Large intestine (tissue), 3 donors: ENCODE measurements at regions not wholly inside any gene's neighbourhood (a gene's known extent, or its start where the extent isn't known, plus 50 kb on each side); places are given as distances from the start of the nearest gene placed in this dataset.

Source experiments
- DNase-seq, 2 donors: peaks; one replicate each; pipeline versions ENCODE4 v3.0.0 to v3.0.0-alpha.2; 2013
- H3K27ac ChIP-seq: one replicate; pipeline ENCODE4 v1.5.1; 2013; ENCODE audit warnings: low read length
- H3K27me3 ChIP-seq: 2 replicates; pipeline ENCODE4 v1.6.1; 2013; ENCODE audit warnings: low read length; ENCODE audit not compliant: control insufficient read depth, insufficient read depth
- H3K36me3 ChIP-seq: 2 replicates; pipeline ENCODE4 v1.6.1; 2013; ENCODE audit warnings: low read length; ENCODE audit not compliant: control insufficient read depth, insufficient read depth
- H3K4me1 ChIP-seq: one replicate; pipeline ENCODE4 v1.6.1; 2013; ENCODE audit warnings: low read length; ENCODE audit not compliant: control insufficient read depth, insufficient read depth
- H3K4me3 ChIP-seq: one replicate; pipeline ENCODE4 v1.5.1; 2013; ENCODE audit warnings: low read length
- H3K9me3 ChIP-seq: one replicate; pipeline ENCODE4 v1.6.1; 2013; ENCODE audit warnings: mild to moderate bottlenecking, low read depth, low read length, moderate library complexity; ENCODE audit not compliant: control insufficient read depth
- WGBS: methylation state at CpG from one replicate; pipeline ENCODE4 v1.1.5; 2013; ENCODE audit warnings: low lambda C conversion rate; ENCODE audit not compliant: insufficient coverage; 5-methylcytosine and 5-hydroxymethylcytosine counted together

GRCh38 chr2:30385327-30385726 lies 61.7 kb upstream of the LCLAT1 start:
- no CpG with 5 or more reads among the region's 5 CpGs for WGBS
- no peaks in the 10 kb centered on the region for H3K36me3 ChIP-seq
- H3K27me3 ChIP-seq = peaks cover 2% of the 10 kb centered on the region
- peak in 1 of 2 donors; percentile 22 for DNase-seq
- no peak overlapping the region for H3K4me3 ChIP-seq
- H3K27ac ChIP-seq = peak overlapping the region; percentile 41
- H3K9me3 ChIP-seq = no peaks in the 10 kb centered on the region
- H3K4me1 ChIP-seq = no peaks in the 10 kb centered on the region

- Histone ChIP-seq H3K9me3 (no peaks in the 10 kb centered on the region), H3K27me3 (no peaks in the 10 kb centered on the region), H3K4me1 (peaks cover 8% of the 10 kb centered on the region), H3K27ac (no peak overlapping the region), H3K36me3 (no peaks in the 10 kb centered on the region), H3K4me3 (no peak overlapping the region)
- DNase-seq = no peak
These were observed 54.9 kb upstream of the LCLAT1 start for GRCh38 chr2:30392097-30392496.

GRCh38 chr2:30393510-30393909 lies 53.5 kb upstream of the LCLAT1 start:
- H3K4me3 ChIP-seq = no peak overlapping the region
- peak overlapping the region; percentile 4 for H3K27ac ChIP-seq
- H3K4me1 ChIP-seq = peaks cover 8% of the 10 kb centered on the region
- H3K36me3 ChIP-seq = no peaks in the 10 kb centered on the region
- DNase-seq = peak; percentile 60 to 81
- no CpG with 5 or more reads among the region's 1 CpG for WGBS
- H3K27me3 ChIP-seq = no peaks in the 10 kb centered on the region
- H3K9me3 ChIP-seq = no peaks in the 10 kb centered on the region

GRCh38 chr2:30394096-30394495 lies 53.0 kb upstream of the LCLAT1 start:
- Histone ChIP-seq H3K4me1 (peaks cover 8% of the 10 kb centered on the region), H3K4me3 (no peak overlapping the region), H3K36me3 (no peaks in the 10 kb centered on the region), H3K27ac (peak overlapping the region; percentile 4), H3K9me3 (no peaks in the 10 kb centered on the region), H3K27me3 (no peaks in the 10 kb centered on the region)
- DNase-seq = no peak
- WGBS = no CpG with 5 or more reads among the region's 5 CpGs

GRCh38 chr2:30396436-30397232 lies 50.4 kb upstream of the LCLAT1 start:
- Histone ChIP-seq H3K9me3 (no peaks in the 10 kb centered on the region), H3K4me1 (peaks cover 8% of the 10 kb centered on the region), H3K27ac (no peak overlapping the region), H3K36me3 (no peaks in the 10 kb centered on the region), H3K27me3 (no peaks in the 10 kb centered on the region), H3K4me3 (no peak overlapping the region)
- no peak for DNase-seq
- WGBS = no CpG with 5 or more reads among the region's 4 CpGs
